ENCODE measurements at regions not wholly inside any gene's neighbourhood (a gene's known extent, or its start where the extent isn't known, plus 50 kb on each side); places are given as distances from the start of the nearest gene placed in this dataset.
"Not testable (repeated sequence)": the region's sequence is repeated elsewhere in the genome, so short reads cannot be mapped to it uniquely, and the experiment has no call there.

DNA sequence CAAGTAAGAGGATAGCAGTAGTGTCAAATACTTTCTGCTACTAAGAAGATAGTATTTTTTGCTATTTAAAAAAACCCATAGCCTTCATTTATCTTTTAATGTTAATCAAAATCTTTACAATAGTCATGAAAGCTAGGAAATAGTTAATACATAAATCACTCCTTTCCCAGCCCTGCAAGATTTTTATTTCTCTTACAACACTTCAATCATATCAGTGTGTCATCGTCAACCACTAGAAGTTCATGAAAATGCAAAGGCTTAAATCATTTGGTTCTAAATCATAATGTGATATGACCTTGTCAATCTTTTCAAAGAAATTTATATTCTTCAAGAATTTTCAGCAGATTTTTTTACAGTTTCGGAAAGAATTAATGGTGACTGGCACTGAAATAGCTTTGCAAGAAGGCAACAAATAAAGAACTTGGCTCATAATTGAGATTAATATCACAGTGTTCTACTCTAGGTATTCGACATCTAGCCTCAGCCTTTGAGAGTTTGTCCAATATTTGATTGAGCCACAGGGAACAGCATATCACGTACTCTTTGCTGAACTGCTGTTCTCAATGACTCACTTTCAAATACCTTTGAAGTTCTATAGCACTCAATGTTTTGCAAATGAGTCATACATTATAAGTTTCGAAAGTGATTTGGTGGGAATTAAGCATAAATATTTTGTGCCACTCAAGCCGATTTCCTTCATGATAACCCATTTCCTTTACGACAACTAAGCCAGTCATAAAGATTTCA, 384.0 kb upstream of the FOXG1 start:
- H3K4me3 ChIP-seq (ENCODE audit: low read depth, low read length): no peak overlapping the region
- TF ChIP-seq, protein P1, sequence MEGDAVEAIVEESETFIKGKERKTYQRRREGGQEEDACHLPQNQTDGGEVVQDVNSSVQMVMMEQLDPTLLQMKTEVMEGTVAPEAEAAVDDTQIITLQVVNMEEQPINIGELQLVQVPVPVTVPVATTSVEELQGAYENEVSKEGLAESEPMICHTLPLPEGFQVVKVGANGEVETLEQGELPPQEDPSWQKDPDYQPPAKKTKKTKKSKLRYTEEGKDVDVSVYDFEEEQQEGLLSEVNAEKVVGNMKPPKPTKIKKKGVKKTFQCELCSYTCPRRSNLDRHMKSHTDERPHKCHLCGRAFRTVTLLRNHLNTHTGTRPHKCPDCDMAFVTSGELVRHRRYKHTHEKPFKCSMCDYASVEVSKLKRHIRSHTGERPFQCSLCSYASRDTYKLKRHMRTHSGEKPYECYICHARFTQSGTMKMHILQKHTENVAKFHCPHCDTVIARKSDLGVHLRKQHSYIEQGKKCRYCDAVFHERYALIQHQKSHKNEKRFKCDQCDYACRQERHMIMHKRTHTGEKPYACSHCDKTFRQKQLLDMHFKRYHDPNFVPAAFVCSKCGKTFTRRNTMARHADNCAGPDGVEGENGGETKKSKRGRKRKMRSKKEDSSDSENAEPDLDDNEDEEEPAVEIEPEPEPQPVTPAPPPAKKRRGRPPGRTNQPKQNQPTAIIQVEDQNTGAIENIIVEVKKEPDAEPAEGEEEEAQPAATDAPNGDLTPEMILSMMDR (IDR thresholded peaks at IDR 0.05; ENCODE audit: low read depth, low read length): no peak

DNA sequence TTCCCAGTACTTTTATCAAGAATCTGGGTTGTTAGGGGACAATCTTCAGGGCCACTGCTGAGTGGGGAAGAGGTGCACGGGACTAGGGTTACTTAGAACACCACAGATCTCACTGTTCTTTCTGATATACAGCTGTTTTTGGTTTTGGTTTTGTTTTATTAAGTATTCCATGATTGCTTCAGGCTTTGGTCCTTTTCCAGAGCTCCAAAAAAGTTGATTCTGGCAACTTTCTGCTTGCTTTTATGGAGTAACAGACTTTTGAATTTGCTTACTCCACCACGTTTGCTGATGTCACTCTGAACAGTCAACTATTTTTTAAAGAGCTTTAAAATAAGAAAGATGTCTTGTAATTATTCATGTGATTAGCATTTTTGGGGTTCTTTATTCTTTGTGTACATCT, 368.1 kb upstream of the FOXG1 start:
- TF ChIP-seq, protein P1 (IDR thresholded peaks at IDR 0.05; ENCODE audit: low read depth, low read length): no peak
- H3K4me3 ChIP-seq (ENCODE audit: low read depth, low read length): no peak overlapping the region

DNA sequence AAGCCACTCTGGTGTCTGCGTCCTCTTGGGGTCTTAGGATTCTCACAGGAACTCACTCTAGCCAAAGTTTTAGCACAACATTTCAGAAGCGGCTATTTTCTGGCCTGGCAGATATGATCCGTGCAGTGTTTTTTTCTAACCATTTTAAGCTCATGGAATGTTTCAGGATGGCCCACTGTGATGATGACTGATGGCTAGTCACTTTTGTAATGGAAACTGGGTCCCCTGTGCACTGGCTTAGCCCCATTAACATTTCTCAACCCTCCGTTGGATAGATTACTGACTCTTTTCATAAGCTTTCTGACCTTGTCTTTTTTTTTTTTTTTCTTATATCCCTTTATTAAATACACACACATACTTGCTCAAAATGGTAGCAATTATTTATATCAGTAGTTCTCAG, 364.9 kb upstream of the FOXG1 start:
- H3K4me3 ChIP-seq (ENCODE audit: low read depth, low read length): not testable (repeated sequence)

DNA sequence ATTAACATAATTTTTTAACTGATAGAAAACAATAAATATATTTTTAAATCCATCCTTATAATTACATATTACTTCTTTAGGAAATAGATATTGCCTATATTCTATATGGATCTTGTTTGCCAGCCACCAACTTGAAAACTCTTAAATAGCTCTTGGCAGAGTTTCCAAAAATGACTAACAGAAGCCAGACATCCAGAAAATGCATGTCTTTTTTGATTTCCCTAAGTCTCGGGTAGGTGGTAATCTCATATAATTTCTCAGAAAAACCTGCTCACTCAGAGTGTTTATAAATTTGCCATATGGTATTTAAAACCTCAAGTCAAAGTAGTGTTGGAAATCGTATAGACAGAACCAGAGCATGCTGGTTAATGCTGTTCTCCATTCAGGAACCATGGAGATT, 360.4 kb upstream of the FOXG1 start:
- TF ChIP-seq, protein P1 (IDR thresholded peaks at IDR 0.05; ENCODE audit: low read depth, low read length): no peak
- H3K4me3 ChIP-seq (ENCODE audit: low read depth, low read length): no peak overlapping the region

DNA sequence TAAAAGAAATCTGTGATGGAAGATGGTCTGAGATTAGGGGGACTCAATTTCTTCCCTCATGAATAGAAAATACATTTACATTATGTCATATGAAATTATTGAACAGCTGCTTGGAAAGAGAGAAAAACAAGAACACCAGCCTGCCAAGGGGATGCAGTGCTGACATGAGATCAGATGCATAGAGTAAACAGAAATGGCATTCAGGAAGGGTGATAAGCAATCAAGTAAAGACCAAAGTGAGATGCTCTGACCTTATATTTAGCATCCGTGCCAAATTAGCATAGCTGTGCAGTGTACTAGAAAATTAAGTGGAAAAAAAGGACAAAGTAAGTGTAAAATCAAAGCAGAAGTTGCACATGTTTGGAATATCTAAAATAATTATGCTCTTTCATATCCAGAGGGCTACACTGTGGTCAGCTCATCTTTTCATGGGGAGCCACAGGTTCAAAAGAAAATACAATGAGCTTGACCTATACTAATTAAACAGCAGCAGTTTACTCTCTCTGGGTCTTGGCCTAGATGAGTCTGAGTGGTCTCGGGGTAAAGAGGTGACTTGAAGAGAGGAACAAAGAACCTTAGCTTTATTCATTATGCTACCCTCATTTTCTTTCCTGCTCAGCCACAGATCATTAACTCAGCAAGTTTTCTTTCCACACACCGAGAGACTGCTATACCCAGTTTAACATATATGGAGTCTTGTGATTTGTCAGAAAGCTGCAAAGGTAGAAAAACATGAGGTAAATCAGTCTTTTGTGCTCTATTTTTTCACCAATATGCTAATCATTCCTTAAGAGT, 359.4 kb upstream of the FOXG1 start:
- H3K4me3 ChIP-seq (ENCODE audit: low read depth, low read length): no peak overlapping the region
- TF ChIP-seq, protein P1 (IDR thresholded peaks at IDR 0.05; ENCODE audit: low read depth, low read length): no peak

DNA sequence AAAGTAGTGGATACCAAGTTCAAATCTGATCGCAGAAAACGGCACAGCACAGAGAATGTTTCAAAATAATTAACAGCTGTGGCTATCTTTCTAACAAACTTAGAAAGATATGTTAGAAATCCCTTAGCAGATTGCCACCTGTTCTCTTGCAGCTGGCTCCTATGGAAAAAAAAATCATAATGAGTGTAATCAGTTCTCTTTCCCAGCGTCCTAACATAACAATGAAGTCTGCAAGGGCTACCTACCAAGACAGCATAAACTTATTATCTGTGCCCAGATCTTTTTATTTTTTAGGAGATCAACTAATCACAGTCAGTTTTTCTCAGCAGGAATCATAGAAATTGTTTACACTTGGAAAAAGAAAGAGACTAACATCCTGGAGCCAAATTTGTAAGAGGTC, 358.6 kb upstream of the FOXG1 start:
- H3K4me3 ChIP-seq (ENCODE audit: low read depth, low read length): no peak overlapping the region
- TF ChIP-seq, protein P1 (IDR thresholded peaks at IDR 0.05; ENCODE audit: low read depth, low read length): no peak

DNA sequence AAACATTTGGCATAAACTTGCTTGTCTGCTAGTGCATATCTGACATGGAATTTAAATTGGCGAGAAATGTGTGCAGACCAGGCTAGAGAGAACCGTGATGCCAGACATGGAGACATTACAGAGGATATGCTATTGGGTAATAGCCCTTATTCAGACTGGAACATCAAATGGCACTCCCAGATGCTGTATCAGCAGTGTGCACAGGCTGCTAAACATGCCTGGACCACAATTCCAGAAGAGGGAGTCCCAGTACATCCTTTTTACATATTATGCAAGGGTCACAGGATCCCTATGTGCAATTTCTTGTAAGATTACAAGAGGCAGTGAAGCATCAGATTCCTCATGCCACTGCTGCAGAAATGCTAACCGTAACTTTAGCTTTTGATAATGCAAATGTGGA, 354.5 kb upstream of the FOXG1 start:
- H3K4me3 ChIP-seq (ENCODE audit: low read depth, low read length): no peak overlapping the region
- TF ChIP-seq, protein P1 (IDR thresholded peaks at IDR 0.05; ENCODE audit: low read depth, low read length): no peak
